OCI-LY1 (cell line): ENCODE measurements at regions not wholly inside any gene's neighbourhood (a gene's known extent, or its start where the extent isn't known, plus 50 kb on each side); places are given as distances from the start of the nearest gene placed in this dataset.

Experiments
- CTCF ChIP-seq: fragments of 200-600 bp; sonication (generic), shearing (Covaris generic); IDR thresholded peaks from 2 replicates; pipeline ENCODE4 v1.5.1; 2017; ENCODE audit warnings: mild to moderate bottlenecking, antibody characterized with exemption, low read length, moderate library complexity, mixed read lengths
- EZH2 ChIP-seq: fragments of 200-600 bp; sonication (generic), shearing (Covaris generic); IDR thresholded peaks from 2 replicates; pipeline ENCODE4 v1.8.0; 2017; ENCODE audit warnings: borderline replicate concordance, mixed run types, mild to moderate bottlenecking, antibody characterized with exemption, low read length, moderate library complexity, mixed read lengths

GRCh38 chr6:120352491-120352890 is 981.8 kb downstream of the TBC1D32 start:
- TF ChIP-seq CTCF (no peak), EZH2 (no peak)
